ENCODE measurements at regions not wholly inside any gene's neighbourhood (a gene's known extent, or its start where the extent isn't known, plus 50 kb on each side); places are given as distances from the start of the nearest gene placed in this dataset.
"Not testable (repeated sequence)": the region's sequence is repeated elsewhere in the genome, so short reads cannot be mapped to it uniquely, and the experiment has no call there.

DNA sequence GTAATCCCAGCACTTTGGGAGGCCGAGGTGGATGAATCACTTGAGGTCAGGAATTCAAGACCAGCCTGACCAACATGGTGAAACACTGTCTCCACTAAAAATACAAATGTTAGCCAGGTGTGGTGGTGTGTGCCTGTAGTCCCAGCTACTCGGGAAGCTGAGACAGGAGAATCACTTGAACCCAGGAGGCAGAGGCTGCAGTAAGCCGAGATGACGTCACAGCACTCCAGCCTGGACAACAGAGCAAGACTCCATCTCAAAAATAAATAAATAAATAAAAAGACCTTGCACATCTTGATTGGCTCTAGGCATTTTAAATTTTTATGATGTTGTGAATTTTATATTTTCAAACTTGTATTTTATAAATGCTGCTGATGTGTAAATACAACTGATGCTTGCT lies 141.7 kb downstream of the ARRDC3 start:
- not testable (repeated sequence) for TF ChIP-seq TAF1 (IDR thresholded peaks at IDR 0.05; ENCODE audit: borderline replicate concordance, low read depth, low read length); POLR2AphosphoS5 (IDR thresholded peaks at IDR 0.05; ENCODE audit: low read depth, low read length); POLR2A (IDR thresholded peaks at IDR 0.05; ENCODE audit: low read depth, low read length)
